Posterior vena cava (tissue), 2 donors: ENCODE measurements at regions not wholly inside any gene's neighbourhood (a gene's known extent, or its start where the extent isn't known, plus 50 kb on each side); places are given as distances from the start of the nearest gene placed in this dataset.
"Not testable (repeated sequence)": the region's sequence is repeated elsewhere in the genome, so short reads cannot be mapped to it uniquely, and the experiment has no call there.

Experiments used
- DNase-seq: peaks from one replicate; pipeline ENCODE4 v3.0.0-alpha.2; 2020; ENCODE audit warnings: low spot score
- intact Hi-C, 2 donors: fragments of 100-400 bp; cut with DNase I; formaldehyde crosslinking; loops; one replicate each; pipeline versions ENCODE4 v1.14.1 to v1.14.2; 2022 to 2023
- donor health status: DM: yes; HTN: yes; CAD: no.
- donor health status: DM: yes; HTN: yes; CAD: no.

DNA sequence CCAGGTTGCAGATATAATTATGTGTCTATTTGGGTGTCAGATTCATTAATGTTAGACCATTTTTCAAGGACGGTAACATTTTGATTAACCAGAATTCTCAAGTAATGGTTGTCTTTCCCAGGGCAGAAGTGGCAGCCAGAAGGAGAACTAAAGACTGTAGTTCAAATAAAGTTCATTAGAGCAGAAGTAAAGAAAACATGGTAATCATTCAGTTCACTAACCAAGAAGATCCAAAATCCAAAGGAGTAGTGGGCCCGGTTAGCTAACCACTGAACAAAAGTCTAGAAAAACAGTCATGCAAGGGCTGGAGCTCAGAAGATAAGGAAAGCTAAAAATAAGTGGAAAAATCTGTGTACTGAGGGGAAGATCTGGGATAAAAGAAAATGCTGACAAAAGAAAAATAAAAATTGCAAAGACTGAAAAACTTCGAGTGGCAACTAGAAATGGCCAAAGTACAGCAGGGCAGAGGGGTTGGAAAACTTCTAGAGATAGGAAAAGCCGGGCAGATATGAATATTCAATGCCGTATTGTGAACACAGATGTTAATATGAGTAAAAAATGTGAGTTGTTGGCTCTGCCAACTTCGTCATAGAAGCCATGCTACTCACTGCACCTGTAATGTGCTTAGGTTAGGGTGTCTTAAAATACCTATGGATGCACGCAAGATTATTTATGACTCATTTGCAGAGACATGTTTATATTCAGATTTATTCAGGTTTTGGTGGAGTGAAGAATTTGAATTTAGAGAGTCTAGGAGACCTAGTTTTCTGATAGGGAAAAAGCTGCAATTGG lies 925.9 kb downstream of the LTN1 start:
- intact Hi-C loops, result no loop called here

GRCh38 chr21:28066076-28066475 lies 926.6 kb downstream of the LTN1 start:
- intact Hi-C loops, result no loop called here
- DNase-seq, result no peak

More for the DNA sequence above, 925.9 kb downstream of the LTN1 start:
- no peak for DNase-seq

- DNase-seq, result no peak
- intact Hi-C loops, result no loop called here
These were observed 929.1 kb downstream of the LTN1 start for GRCh38 chr21:28063241-28064216.

DNA sequence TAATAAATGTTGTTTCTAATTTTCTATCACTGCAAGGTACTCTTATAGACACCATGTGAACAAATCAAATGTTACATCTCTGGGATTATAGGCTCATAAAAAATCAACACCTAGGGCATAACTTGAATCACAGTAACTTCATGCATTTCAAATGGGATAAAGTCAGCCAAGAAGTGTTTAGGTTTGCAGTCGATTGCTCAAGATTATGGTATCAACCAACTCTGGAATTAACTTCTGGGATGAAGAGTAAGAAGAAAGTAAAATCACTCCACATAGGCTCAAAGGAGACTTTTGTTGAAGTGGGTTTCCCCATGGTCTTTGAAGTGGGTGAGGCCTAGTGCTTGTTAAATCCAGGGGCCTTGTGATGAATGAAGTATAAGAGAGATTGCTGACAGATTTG lies 939.7 kb downstream of the LTN1 start:
- DNase-seq, intact Hi-C loops: not testable (repeated sequence)

DNA sequence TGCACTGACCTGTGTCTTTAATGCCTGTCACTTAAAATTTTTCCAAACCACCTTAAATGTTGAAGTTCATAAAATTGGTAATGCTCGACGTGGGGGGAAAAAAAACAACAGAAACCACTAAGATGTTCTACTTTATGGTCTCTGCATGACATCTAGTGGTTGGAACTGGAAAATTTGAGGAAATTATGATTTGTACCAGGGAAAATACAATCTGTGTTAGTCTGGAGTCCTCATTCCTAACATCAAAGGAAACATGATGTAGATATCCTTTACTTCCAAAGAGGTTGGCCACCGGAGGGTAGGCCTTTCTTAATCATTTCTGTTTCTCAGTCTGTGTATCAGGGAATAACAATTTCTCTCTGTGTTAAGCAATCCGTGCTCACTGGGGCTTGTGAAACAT lies 941.0 kb downstream of the LTN1 start:
- intact Hi-C loops, result not testable (repeated sequence)

GRCh38 chr21:28035692-28036091 lies 957.0 kb downstream of the LTN1 start:
- intact Hi-C loops, DNase-seq: not testable (repeated sequence)

More for the DNA sequence above, 941.0 kb downstream of the LTN1 start:
- not testable (repeated sequence) for DNase-seq

DNA sequence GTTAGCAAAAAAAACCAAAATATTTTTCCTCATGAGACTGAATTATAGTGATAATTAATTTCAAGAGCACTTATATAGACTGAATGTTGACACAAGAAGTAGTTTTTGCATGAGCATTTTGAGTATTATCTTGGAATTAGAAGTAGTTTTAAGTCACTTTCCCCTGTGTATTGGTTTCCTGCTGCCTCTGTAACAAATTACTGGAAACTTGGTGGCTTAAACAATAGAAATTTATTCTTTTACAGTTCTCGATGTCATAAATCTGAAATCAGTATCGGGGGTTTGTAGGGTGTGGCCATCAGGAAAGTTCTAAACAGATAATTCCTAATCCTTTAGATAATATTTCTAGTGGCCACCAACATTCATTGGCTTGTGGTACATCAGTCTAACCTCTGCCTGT lies 957.8 kb downstream of the LTN1 start:
- DNase-seq, intact Hi-C loops: not testable (repeated sequence)

GRCh38 chr21:28034334-28034733 lies 958.3 kb downstream of the LTN1 start:
- DNase-seq, intact Hi-C loops: not testable (repeated sequence)

- DNase-seq, intact Hi-C loops: not testable (repeated sequence)
These were observed 960.0 kb downstream of the LTN1 start for GRCh38 chr21:28032652-28033051.

GRCh38 chr21:28031066-28031465 lies 961.6 kb downstream of the LTN1 start:
- intact Hi-C loops, DNase-seq: not testable (repeated sequence)

DNA sequence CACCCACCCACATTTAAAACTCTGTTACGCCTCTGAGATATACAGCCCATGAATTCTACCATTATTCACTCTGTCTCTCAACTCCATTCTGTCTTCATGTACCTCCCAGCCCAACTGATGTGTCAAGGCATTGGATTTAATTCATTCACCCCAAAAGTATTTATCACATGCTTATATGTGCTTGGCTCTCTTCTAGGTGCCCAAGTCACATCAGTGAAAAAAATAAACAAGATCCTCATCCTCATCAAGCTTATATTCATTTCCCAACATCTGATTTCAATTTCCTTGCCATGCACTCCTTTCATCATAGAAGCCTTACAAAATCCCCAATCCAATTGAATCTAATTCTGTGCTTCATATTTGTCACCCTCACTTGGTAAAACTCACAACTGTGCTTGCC lies 967.6 kb downstream of the LTN1 start:
- no peak for DNase-seq
- intact Hi-C loops, result no loop called here

DNA sequence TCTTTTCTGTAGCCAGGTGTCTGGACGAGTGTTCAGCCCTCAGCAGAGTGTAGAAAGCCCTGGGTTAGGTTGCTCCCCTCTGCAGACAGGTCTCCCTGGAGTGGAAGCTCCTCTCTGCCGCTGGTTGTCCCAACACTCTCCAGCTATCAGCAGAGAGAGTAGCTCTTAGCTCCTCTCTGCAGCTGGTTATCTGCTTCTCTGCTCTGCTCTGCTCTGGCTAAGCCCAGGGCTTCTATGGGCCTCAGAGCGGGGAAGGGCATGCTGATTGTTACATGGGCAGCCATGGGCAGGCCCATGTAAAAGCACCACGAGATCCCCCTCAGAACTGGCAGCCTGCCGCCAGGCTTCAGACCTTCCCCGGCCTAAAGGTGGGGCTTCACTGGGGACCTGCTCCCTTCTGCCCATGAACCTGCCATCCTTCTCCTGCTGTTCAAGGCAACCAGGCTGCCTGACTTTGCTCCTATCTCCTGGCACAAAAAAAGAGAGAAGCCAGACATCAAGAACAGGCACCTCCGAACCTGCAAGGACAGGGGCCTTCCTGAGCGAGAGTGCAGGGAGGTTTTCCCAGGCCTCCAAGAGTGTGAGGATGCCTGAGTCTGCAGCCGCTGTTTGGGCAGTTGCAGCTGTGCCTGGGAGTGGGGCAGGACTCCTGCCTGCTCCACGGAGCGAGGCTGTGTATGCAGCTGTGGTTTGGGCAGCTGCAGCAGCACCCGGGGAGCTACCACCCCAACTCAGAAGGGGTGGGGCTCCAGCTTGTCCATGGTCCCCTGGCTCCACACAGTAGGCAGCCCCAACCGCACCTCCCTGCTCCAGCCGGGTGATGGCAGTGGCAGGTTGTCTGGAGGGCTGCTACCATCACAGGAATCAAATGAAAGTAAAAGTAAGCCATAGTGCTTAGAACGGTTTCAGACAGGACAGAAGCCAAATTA lies 973.7 kb downstream of the LTN1 start:
- no peak for DNase-seq
- intact Hi-C loops, result no loop called here

GRCh38 chr21:28018213-28018612 lies 974.5 kb downstream of the LTN1 start:
- DNase-seq, result no peak
- intact Hi-C loops, result no loop called here

DNA sequence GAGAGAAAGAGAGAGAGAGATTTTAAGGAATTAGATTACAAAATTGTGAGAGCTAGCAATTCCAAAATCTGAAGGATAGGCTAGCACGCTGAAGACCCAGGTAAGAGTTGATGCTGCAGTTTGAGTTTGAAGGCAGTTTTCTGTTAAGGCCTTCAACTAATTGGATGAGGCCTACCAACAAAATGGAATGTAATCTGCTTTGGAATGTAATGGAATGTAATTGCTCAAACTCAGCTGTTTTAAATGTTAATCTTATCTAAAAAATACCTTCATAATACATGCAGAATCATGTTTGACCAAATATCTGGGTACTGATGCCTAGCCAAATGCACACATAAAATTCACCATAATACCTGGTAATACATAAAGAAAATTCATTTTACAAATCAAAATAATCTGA lies 976.1 kb downstream of the LTN1 start:
- intact Hi-C loops, result no loop called here

GRCh38 chr21:28013123-28013522 lies 979.6 kb downstream of the LTN1 start:
- intact Hi-C loops, DNase-seq: not testable (repeated sequence)

More for the DNA sequence above, 976.1 kb downstream of the LTN1 start:
- DNase-seq, result no peak

- intact Hi-C loops, DNase-seq: not testable (repeated sequence)
These were observed 980.7 kb downstream of the LTN1 start for GRCh38 chr21:28011970-28012369.

- DNase-seq, result not testable (repeated sequence)
These were observed 984.4 kb downstream of the LTN1 start for GRCh38 chr21:28008245-28008644.

DNA sequence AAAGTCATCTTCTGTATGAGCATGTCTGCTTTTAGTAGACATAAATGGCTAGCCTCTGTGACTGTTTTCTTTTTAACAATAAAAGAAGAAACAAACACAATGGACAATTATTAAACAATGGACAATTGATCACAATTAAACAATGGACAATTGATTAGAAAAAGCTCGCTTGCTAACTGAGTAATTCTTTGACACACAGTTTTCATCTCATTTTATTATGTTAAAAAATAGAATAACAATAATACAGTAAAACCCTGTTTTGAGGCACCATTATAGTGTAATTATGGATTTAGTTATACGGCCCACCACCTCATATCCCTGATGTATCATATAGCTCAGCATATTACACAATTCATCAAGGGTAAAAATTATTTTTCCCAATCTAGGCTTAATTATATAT lies 989.0 kb downstream of the LTN1 start:
- DNase-seq, intact Hi-C loops: not testable (repeated sequence)

More at GRCh38 chr21:28008245-28008644, 984.4 kb downstream of the LTN1 start:
- intact Hi-C loops, result not testable (repeated sequence)

- intact Hi-C loops, DNase-seq: not testable (repeated sequence)
These were observed 995.8 kb downstream of the LTN1 start for GRCh38 chr21:27996906-27997305.
